ENCODE measurements at regions not wholly inside any gene's neighbourhood (a gene's known extent, or its start where the extent isn't known, plus 50 kb on each side); places are given as distances from the start of the nearest gene placed in this dataset.

- DNase-seq (ENCODE audit: low spot score): no peak
Observed at GRCh38 chr6:129920103-129920798, 59.1 kb upstream of the TMEM244 start.

- DNase-seq (ENCODE audit: low spot score): no peak
Observed at GRCh38 chr6:129911732-129912131, 50.6 kb upstream of the TMEM244 start.
